ENCODE measurements at regions not wholly inside any gene's neighbourhood (a gene's known extent, or its start where the extent isn't known, plus 50 kb on each side); places are given as distances from the start of the nearest gene placed in this dataset.

GRCh38 chr2:157155992-157156391 is 101.5 kb upstream of the GALNT5 start:
- Histone ChIP-seq H3K36me3 (no peaks in the 10 kb centered on the region), H3K4me1 (peaks cover 14% of the 10 kb centered on the region), H3K4me3 (no peak overlapping the region), H3K9me3 (replicated peaks) (no peaks in the 10 kb centered on the region), H3K27me3 (no peaks in the 10 kb centered on the region), H3K27ac (no peak overlapping the region)
- DNase-seq = no peak

- no peak for DNase-seq
- Histone ChIP-seq H3K36me3 (no peaks in the 10 kb centered on the region), H3K4me3 (no peak overlapping the region), H3K9me3 (replicated peaks) (no peaks in the 10 kb centered on the region), H3K27me3 (no peaks in the 10 kb centered on the region), H3K27ac (no peak overlapping the region), H3K4me1 (peaks cover 14% of the 10 kb centered on the region)
Measured at GRCh38 chr2:157158111-157158510, 99.4 kb upstream of the GALNT5 start.

- DNase-seq = no peak
- Histone ChIP-seq H3K4me1 (peaks cover 14% of the 10 kb centered on the region), H3K27ac (peak overlapping the region; percentile 43), H3K9me3 (replicated peaks) (no peaks in the 10 kb centered on the region), H3K36me3 (no peaks in the 10 kb centered on the region), H3K4me3 (no peak overlapping the region), H3K27me3 (no peaks in the 10 kb centered on the region)
Measured at GRCh38 chr2:157159221-157159934, 98.1 kb upstream of the GALNT5 start.

GRCh38 chr2:157160111-157160510 is 97.4 kb upstream of the GALNT5 start:
- Histone ChIP-seq H3K36me3 (no peaks in the 10 kb centered on the region), H3K4me3 (no peak overlapping the region), H3K27ac (peak overlapping the region; percentile 43), H3K4me1 (peaks cover 14% of the 10 kb centered on the region), H3K9me3 (replicated peaks) (no peaks in the 10 kb centered on the region), H3K27me3 (no peaks in the 10 kb centered on the region)
- DNase-seq = peak; percentile 55 to 80

GRCh38 chr2:157164370-157164769 is 93.1 kb upstream of the GALNT5 start:
- no peaks in the 10 kb centered on the region for H3K9me3 ChIP-seq (replicated peaks)

GRCh38 chr2:157164891-157165290 is 92.6 kb upstream of the GALNT5 start:
- no peak overlapping the region for H3K4me3 ChIP-seq
- H3K27me3 ChIP-seq = no peaks in the 10 kb centered on the region
- no peak for DNase-seq
- no peak overlapping the region for H3K27ac ChIP-seq
- H3K4me1 ChIP-seq = peaks cover 8% of the 10 kb centered on the region
- no peaks in the 10 kb centered on the region for H3K9me3 ChIP-seq (replicated peaks)
- no peaks in the 10 kb centered on the region for H3K36me3 ChIP-seq

More at GRCh38 chr2:157164370-157164769, 93.1 kb upstream of the GALNT5 start:
- peaks cover 13% of the 10 kb centered on the region for H3K4me1 ChIP-seq
- no peak for DNase-seq
- H3K4me3 ChIP-seq = no peak overlapping the region
- no peaks in the 10 kb centered on the region for H3K36me3 ChIP-seq
- no peaks in the 10 kb centered on the region for H3K27me3 ChIP-seq
- H3K27ac ChIP-seq = no peak overlapping the region

- DNase-seq = no peak
- Histone ChIP-seq H3K36me3 (no peaks in the 10 kb centered on the region), H3K4me3 (no peak overlapping the region), H3K4me1 (peaks cover 3% of the 10 kb centered on the region; the same call in 1 of the 2 replicates), H3K27me3 (no peaks in the 10 kb centered on the region), H3K27ac (no peak overlapping the region), H3K9me3 (replicated peaks) (no peaks in the 10 kb centered on the region)
Measured at GRCh38 chr2:157168501-157168900, 89.0 kb upstream of the GALNT5 start.

GRCh38 chr2:157169889-157170288 is 87.6 kb upstream of the GALNT5 start:
- H3K36me3 ChIP-seq = no peaks in the 10 kb centered on the region
- no peak overlapping the region for H3K27ac ChIP-seq
- H3K27me3 ChIP-seq = no peaks in the 10 kb centered on the region

GRCh38 chr2:157170299-157170698 is 87.2 kb upstream of the GALNT5 start:
- Histone ChIP-seq H3K9me3 (replicated peaks) (no peaks in the 10 kb centered on the region), H3K27ac (no peak overlapping the region), H3K4me1 (peaks cover 3% of the 10 kb centered on the region; the same call in 1 of the 2 replicates), H3K27me3 (no peaks in the 10 kb centered on the region), H3K36me3 (no peaks in the 10 kb centered on the region), H3K4me3 (no peak overlapping the region)
- no peak for DNase-seq

More at GRCh38 chr2:157169889-157170288, 87.6 kb upstream of the GALNT5 start:
- Histone ChIP-seq H3K9me3 (replicated peaks) (no peaks in the 10 kb centered on the region), H3K4me1 (peaks cover 3% of the 10 kb centered on the region; the same call in 1 of the 2 replicates), H3K4me3 (no peak overlapping the region)
- no peak for DNase-seq

GRCh38 chr2:157172239-157172638 is 85.3 kb upstream of the GALNT5 start:
- H3K27me3 ChIP-seq = no peaks in the 10 kb centered on the region
- no peak overlapping the region for H3K4me3 ChIP-seq
- no peaks in the 10 kb centered on the region for H3K36me3 ChIP-seq
- no peaks in the 10 kb centered on the region for H3K9me3 ChIP-seq (replicated peaks)
- no peak for DNase-seq
- H3K27ac ChIP-seq = no peak overlapping the region
- H3K4me1 ChIP-seq = peaks cover 3% of the 10 kb centered on the region; the same call in 1 of the 2 replicates

GRCh38 chr2:157172866-157173578 is 84.5 kb upstream of the GALNT5 start:
- peak overlapping the region; percentile 1; the same call in 1 of the 2 replicates for H3K4me3 ChIP-seq
- peak in 1 of 2 experiments; percentile 22 for DNase-seq
- H3K27ac ChIP-seq = no peak overlapping the region

GRCh38 chr2:157173740-157174184 is 83.7 kb upstream of the GALNT5 start:
- Histone ChIP-seq H3K9me3 (replicated peaks) (no peaks in the 10 kb centered on the region), H3K4me3 (peak overlapping the region; percentile 1; the same call in 1 of the 2 replicates), H3K4me1 (peaks cover 3% of the 10 kb centered on the region; the same call in 1 of the 2 replicates), H3K27me3 (no peaks in the 10 kb centered on the region), H3K36me3 (no peaks in the 10 kb centered on the region), H3K27ac (no peak overlapping the region; the same call in 1 of the 2 replicates)
- peak; percentile 49 to 84 for DNase-seq

More at GRCh38 chr2:157172866-157173578, 84.5 kb upstream of the GALNT5 start:
- Histone ChIP-seq H3K4me1 (peaks cover 3% of the 10 kb centered on the region; the same call in 1 of the 2 replicates), H3K36me3 (no peaks in the 10 kb centered on the region), H3K9me3 (replicated peaks) (no peaks in the 10 kb centered on the region), H3K27me3 (no peaks in the 10 kb centered on the region)

- H3K27me3 ChIP-seq = no peaks in the 10 kb centered on the region
- no peak overlapping the region for H3K27ac ChIP-seq
- H3K4me1 ChIP-seq = peaks cover 3% of the 10 kb centered on the region; the same call in 1 of the 2 replicates
- no peak overlapping the region for H3K4me3 ChIP-seq
- H3K36me3 ChIP-seq = no peaks in the 10 kb centered on the region
- no peak for DNase-seq
- no peaks in the 10 kb centered on the region for H3K9me3 ChIP-seq (replicated peaks)
Measured at GRCh38 chr2:157174321-157174720, 83.2 kb upstream of the GALNT5 start.

GRCh38 chr2:157176602-157177001 is 80.9 kb upstream of the GALNT5 start:
- H3K4me3 ChIP-seq = no peak overlapping the region
- no peaks in the 10 kb centered on the region for H3K36me3 ChIP-seq
- no peaks in the 10 kb centered on the region for H3K9me3 ChIP-seq (replicated peaks)
- H3K27me3 ChIP-seq = no peaks in the 10 kb centered on the region
- DNase-seq = no peak
- H3K4me1 ChIP-seq = peaks cover 3% of the 10 kb centered on the region; the same call in 1 of the 2 replicates
- H3K27ac ChIP-seq = no peak overlapping the region

GRCh38 chr2:157178874-157179273 is 78.6 kb upstream of the GALNT5 start:
- H3K9me3 ChIP-seq (replicated peaks) = no peaks in the 10 kb centered on the region
- no peak for DNase-seq
- H3K36me3 ChIP-seq = no peaks in the 10 kb centered on the region
- no peaks in the 10 kb centered on the region for H3K27me3 ChIP-seq
- H3K4me1 ChIP-seq = peaks cover 2% of the 10 kb centered on the region; the same call in 1 of the 2 replicates
- H3K27ac ChIP-seq = no peak overlapping the region
- H3K4me3 ChIP-seq = no peak overlapping the region

Measured in SJCRH30 (cell line).